OCI-LY1 (cell line): ENCODE measurements at regions not wholly inside any gene's neighbourhood (a gene's known extent, or its start where the extent isn't known, plus 50 kb on each side); places are given as distances from the start of the nearest gene placed in this dataset.

Experiments used
- H2AFZ ChIP-seq: fragments of 200-600 bp; sonication (generic), shearing (Covaris generic); 2 replicates; pipeline ENCODE4 v1.6.0; 2014; ENCODE audit warnings: antibody characterized with exemption, mild to moderate bottlenecking, low read length
- H3F3A ChIP-seq: fragments of 200-600 bp; sonication (generic), shearing (Covaris generic); 2 replicates; pipeline ENCODE4 v1.6.0; 2014; ENCODE audit warnings: mild to moderate bottlenecking, antibody characterized with exemption, low read length, moderate library complexity; ENCODE audit not compliant: insufficient read depth
- H3K27ac ChIP-seq: fragments of 200-600 bp; sonication (generic); 2 replicates; pipeline ENCODE4 v1.5.1; 2014; ENCODE audit warnings: low read length, mixed run types, mild to moderate bottlenecking, low read depth; ENCODE audit not compliant: poor library complexity, severe bottlenecking
- H3K27me3 ChIP-seq: fragments of 200-600 bp; sonication (generic); 2 replicates; pipeline ENCODE4 v1.6.0; 2014; ENCODE audit warnings: antibody characterized with exemption, mild to moderate bottlenecking, low read length, moderate library complexity; ENCODE audit not compliant: insufficient read depth
- H3K36me3 ChIP-seq: fragments of 200-600 bp; sonication (generic); 2 replicates; pipeline ENCODE4 v1.6.1; 2014; ENCODE audit warnings: mild to moderate bottlenecking, antibody characterized with exemption, low read length, moderate library complexity, mixed read lengths; ENCODE audit not compliant: insufficient read depth
- H3K4me1 ChIP-seq: fragments of 200-600 bp; sonication (generic); 2 replicates; pipeline ENCODE4 v1.5.1; 2014; ENCODE audit warnings: mild to moderate bottlenecking, low read length, moderate library complexity; ENCODE audit not compliant: insufficient read depth, severe bottlenecking
- H3K4me2 ChIP-seq: fragments of 200-600 bp; sonication (generic), shearing (Covaris generic); 2 replicates; pipeline ENCODE4 v1.6.1; 2014; ENCODE audit warnings: low read length
- H3K4me3 ChIP-seq: fragments of 200-600 bp; sonication (generic); 2 replicates; pipeline ENCODE4 v1.5.1; 2014; ENCODE audit warnings: low read length, low read depth, mild to moderate bottlenecking, mixed read lengths; ENCODE audit not compliant: poor library complexity, severe bottlenecking
- H3K79me2 ChIP-seq: fragments of 200-600 bp; shearing (Covaris generic); 2 replicates; pipeline ENCODE4 v1.6.1; 2016; ENCODE audit warnings: mixed run types, low read length, mixed read lengths; ENCODE audit not compliant: insufficient read depth
- H3K9ac ChIP-seq: fragments of 200-600 bp; sonication (generic), shearing (Covaris generic); 2 replicates; pipeline ENCODE4 v1.6.1; 2014; ENCODE audit warnings: mild to moderate bottlenecking, low read length, mixed read lengths
- H3K9me2 ChIP-seq: fragments of 200-600 bp; sonication (generic), shearing (Covaris generic); 2 replicates; pipeline ENCODE4 v1.6.1; 2014; ENCODE audit warnings: low read depth, mild to moderate bottlenecking, low read length, mixed read lengths
- H3K9me3 ChIP-seq: fragments of 200-600 bp; shearing (Covaris generic); 2 replicates; pipeline ENCODE4 v1.6.1; 2014; ENCODE audit warnings: low read length, mixed read lengths
- H4K20me1 ChIP-seq: fragments of 200-600 bp; sonication (generic), shearing (Covaris generic); 2 replicates; pipeline ENCODE4 v1.6.0; 2016; ENCODE audit warnings: mild to moderate bottlenecking, low read length; ENCODE audit not compliant: insufficient read depth
- EZH2 ChIP-seq: fragments of 200-600 bp; sonication (generic), shearing (Covaris generic); IDR thresholded peaks from 2 replicates; pipeline ENCODE4 v1.8.0; 2017; ENCODE audit warnings: borderline replicate concordance, mixed run types, mild to moderate bottlenecking, antibody characterized with exemption, low read length, moderate library complexity, mixed read lengths
- TF ChIP-seq, protein P1 (sequence below): fragments of 200-600 bp; sonication (generic), shearing (Covaris generic); IDR thresholded peaks from 2 replicates; pipeline ENCODE4 v1.5.1; 2017; ENCODE audit warnings: mild to moderate bottlenecking, antibody characterized with exemption, low read length, moderate library complexity, mixed read lengths

GRCh38 chr17:56085576-56086267 lies 67.6 kb upstream of the ANKFN1 start:
- Histone ChIP-seq H3K27ac (no peak overlapping the region), H3K4me2 (no peak overlapping the region), H3K9ac (no peak overlapping the region), H3F3A (no peaks in the 10 kb centered on the region), H3K27me3 (no peaks in the 10 kb centered on the region; the same call in 1 of the 2 replicates), H3K79me2 (no peaks in the 10 kb centered on the region), H2AFZ (no peak overlapping the region), H3K36me3 (no peaks in the 10 kb centered on the region), H4K20me1 (no peaks in the 10 kb centered on the region), H3K9me3 (no peaks in the 10 kb centered on the region), H3K4me1 (no peaks in the 10 kb centered on the region), H3K4me3 (no peak overlapping the region), H3K9me2 (no peaks in the 10 kb centered on the region)
- TF ChIP-seq EZH2: no peak
- TF ChIP-seq, protein P1, sequence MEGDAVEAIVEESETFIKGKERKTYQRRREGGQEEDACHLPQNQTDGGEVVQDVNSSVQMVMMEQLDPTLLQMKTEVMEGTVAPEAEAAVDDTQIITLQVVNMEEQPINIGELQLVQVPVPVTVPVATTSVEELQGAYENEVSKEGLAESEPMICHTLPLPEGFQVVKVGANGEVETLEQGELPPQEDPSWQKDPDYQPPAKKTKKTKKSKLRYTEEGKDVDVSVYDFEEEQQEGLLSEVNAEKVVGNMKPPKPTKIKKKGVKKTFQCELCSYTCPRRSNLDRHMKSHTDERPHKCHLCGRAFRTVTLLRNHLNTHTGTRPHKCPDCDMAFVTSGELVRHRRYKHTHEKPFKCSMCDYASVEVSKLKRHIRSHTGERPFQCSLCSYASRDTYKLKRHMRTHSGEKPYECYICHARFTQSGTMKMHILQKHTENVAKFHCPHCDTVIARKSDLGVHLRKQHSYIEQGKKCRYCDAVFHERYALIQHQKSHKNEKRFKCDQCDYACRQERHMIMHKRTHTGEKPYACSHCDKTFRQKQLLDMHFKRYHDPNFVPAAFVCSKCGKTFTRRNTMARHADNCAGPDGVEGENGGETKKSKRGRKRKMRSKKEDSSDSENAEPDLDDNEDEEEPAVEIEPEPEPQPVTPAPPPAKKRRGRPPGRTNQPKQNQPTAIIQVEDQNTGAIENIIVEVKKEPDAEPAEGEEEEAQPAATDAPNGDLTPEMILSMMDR: no peak

GRCh38 chr17:56087199-56087598 lies 66.1 kb upstream of the ANKFN1 start:
- H3K4me3 ChIP-seq: no peak overlapping the region
- H3K9me2 ChIP-seq: no peaks in the 10 kb centered on the region
- TF ChIP-seq, protein P1: no peak
- TF ChIP-seq EZH2: no peak
- no peak overlapping the region for H2AFZ ChIP-seq
- H3K36me3 ChIP-seq: no peaks in the 10 kb centered on the region
- H3K4me1 ChIP-seq: no peaks in the 10 kb centered on the region
- no peaks in the 10 kb centered on the region for H3K79me2 ChIP-seq
- no peaks in the 10 kb centered on the region; the same call in 1 of the 2 replicates for H3K27me3 ChIP-seq
- no peaks in the 10 kb centered on the region for H3K9me3 ChIP-seq
- no peaks in the 10 kb centered on the region for H3F3A ChIP-seq
- H3K9ac ChIP-seq: no peak overlapping the region
- H3K27ac ChIP-seq: no peak overlapping the region
- H4K20me1 ChIP-seq: no peaks in the 10 kb centered on the region
- H3K4me2 ChIP-seq: no peak overlapping the region

DNA sequence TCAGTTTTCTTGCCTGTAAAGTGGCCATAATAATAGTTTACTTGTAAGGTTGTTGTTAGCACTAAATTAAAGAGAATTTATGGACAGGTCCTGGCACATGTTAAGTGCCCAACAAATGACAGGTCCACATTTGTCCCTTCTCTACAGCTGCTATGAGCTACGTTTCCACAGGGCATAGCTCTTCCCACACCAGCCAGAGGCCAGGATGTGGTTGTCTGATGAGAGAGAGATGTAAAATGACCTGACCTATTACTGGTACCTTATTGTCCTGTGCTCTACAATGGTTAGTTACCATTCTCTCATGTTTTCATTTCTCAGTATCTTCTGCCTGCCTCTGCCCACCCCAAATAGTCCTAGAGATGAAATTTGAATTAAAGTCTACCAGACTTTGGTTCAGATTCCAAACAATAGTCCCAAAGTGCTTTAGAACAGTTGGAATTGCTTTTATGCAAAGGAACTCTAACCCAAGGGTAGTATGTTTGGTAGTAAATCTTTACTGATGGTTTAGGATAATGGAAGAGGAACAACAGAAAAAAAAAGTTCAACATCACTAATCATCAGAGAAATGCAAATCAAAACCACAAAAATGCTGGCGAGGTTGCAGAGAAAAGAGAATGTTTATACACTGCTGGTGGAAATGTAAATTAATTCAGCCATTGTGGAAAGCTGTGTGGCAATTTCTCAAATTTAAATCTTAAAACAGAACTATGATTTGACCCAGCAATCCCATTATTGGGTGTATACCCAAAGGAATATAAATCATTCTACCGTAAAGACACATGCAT lies 57.1 kb upstream of the ANKFN1 start:
- Histone ChIP-seq H3K4me2 (no peak overlapping the region), H3K79me2 (no peaks in the 10 kb centered on the region), H3K27me3 (no peaks in the 10 kb centered on the region), H3K4me1 (no peaks in the 10 kb centered on the region), H3K4me3 (no peak overlapping the region), H3F3A (no peaks in the 10 kb centered on the region), H2AFZ (no peak overlapping the region), H3K36me3 (no peaks in the 10 kb centered on the region), H4K20me1 (no peaks in the 10 kb centered on the region), H3K9ac (no peak overlapping the region), H3K9me3 (no peaks in the 10 kb centered on the region), H3K27ac (no peak overlapping the region), H3K9me2 (no peaks in the 10 kb centered on the region)
- TF ChIP-seq, protein P1: no peak
- TF ChIP-seq EZH2: no peak
